ENCODE measurements at regions not wholly inside any gene's neighbourhood (a gene's known extent, or its start where the extent isn't known, plus 50 kb on each side); places are given as distances from the start of the nearest gene placed in this dataset.

DNA sequence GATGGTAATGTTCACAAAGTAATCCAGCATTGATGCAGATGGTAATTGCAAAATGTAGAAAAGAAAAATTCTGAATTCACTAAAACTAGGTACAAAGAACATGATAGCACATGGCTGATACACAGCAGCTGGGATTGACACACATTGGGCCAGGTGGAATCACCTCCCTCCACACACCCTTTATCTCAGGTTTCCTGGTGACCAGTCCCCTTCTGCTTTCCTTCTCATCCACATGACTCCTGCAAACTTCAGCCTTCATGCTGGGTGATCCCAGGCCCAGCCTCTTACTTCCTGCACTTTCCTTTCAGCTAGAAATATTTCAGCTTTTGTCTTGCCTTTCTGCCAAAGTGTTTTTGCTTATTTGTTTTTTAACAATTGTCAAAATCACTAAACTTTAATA, 246.9 kb downstream of the LNPK start:
- TF ChIP-seq, protein P1, sequence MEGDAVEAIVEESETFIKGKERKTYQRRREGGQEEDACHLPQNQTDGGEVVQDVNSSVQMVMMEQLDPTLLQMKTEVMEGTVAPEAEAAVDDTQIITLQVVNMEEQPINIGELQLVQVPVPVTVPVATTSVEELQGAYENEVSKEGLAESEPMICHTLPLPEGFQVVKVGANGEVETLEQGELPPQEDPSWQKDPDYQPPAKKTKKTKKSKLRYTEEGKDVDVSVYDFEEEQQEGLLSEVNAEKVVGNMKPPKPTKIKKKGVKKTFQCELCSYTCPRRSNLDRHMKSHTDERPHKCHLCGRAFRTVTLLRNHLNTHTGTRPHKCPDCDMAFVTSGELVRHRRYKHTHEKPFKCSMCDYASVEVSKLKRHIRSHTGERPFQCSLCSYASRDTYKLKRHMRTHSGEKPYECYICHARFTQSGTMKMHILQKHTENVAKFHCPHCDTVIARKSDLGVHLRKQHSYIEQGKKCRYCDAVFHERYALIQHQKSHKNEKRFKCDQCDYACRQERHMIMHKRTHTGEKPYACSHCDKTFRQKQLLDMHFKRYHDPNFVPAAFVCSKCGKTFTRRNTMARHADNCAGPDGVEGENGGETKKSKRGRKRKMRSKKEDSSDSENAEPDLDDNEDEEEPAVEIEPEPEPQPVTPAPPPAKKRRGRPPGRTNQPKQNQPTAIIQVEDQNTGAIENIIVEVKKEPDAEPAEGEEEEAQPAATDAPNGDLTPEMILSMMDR (IDR thresholded peaks at IDR 0.05; ENCODE audit: unreplicated experiment in 3 of 3): no peak
- H3K4me3 Mint-ChIP-seq: no peak overlapping the region
- no peak overlapping the region for H3K27ac Mint-ChIP-seq
- H3K4me1 Mint-ChIP-seq: no peaks in the 10 kb centered on the region
- peaks cover 3% of the 10 kb centered on the region for H3K36me3 Mint-ChIP-seq (ENCODE audit: low read depth)
- H3K27me3 Mint-ChIP-seq (ENCODE audit: low read depth): no peaks in the 10 kb centered on the region
- H3K9me3 Mint-ChIP-seq: peaks cover 4% of the 10 kb centered on the region

DNA sequence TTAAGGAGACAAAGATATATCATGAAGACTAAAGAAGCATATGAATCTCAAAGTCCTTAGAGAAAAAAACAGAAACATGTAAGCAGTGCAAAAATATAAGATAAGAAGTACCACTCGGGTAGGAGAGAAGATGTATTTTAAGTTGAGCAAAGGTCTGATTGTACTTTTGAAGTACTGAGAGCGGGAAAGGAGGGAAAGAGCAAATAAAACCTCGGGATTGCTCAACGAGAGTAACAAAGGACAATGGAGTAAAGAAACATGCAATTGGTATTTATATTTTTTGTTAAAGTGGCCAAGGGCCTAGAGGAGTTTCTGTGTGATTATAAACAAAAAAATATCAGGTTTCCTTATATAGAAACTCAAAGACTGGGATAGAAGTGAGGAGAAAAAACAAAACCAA, 251.9 kb downstream of the LNPK start:
- no peaks in the 10 kb centered on the region for H3K9me3 Mint-ChIP-seq
- no peak overlapping the region for H3K4me3 Mint-ChIP-seq

DNA sequence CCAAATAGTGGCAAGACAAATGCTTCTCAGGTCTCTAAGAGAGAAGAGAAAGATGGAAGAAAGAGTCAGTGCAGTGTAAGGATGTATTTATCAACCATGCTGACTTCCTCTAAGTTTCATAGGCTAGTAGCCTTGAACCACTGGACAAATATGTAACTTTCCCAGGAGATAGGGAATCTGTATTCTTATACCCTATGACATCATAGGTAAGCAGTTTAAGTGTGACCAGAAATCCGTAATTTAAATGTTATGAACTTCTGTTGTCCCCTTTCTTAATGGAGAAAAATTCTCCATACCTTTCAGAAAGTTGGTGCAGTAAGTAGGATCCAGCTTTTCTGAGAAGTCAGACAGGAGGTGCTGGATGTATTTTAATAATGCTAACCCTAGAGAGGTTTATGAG, 256.2 kb downstream of the LNPK start:
- Mint-ChIP-seq H3K36me3 (ENCODE audit: low read depth) (no peaks in the 10 kb centered on the region), H3K27me3 (ENCODE audit: low read depth) (no peaks in the 10 kb centered on the region), H3K27ac (no peak overlapping the region), H3K4me1 (peaks cover 12% of the 10 kb centered on the region), H3K9me3 (no peaks in the 10 kb centered on the region), H3K4me3 (no peak overlapping the region)
- TF ChIP-seq, protein P1 (IDR thresholded peaks at IDR 0.05; ENCODE audit: unreplicated experiment in 3 of 3): no peak

More for the DNA sequence above, 251.9 kb downstream of the LNPK start:
- H3K27ac Mint-ChIP-seq: no peak overlapping the region
- TF ChIP-seq, protein P1 (IDR thresholded peaks at IDR 0.05; ENCODE audit: unreplicated experiment in 3 of 3): no peak
- H3K36me3 Mint-ChIP-seq (ENCODE audit: low read depth): no peaks in the 10 kb centered on the region
- H3K4me1 Mint-ChIP-seq: no peaks in the 10 kb centered on the region
- H3K27me3 Mint-ChIP-seq (ENCODE audit: low read depth): no peaks in the 10 kb centered on the region

- H3K4me3 Mint-ChIP-seq: no peak overlapping the region
- H3K27ac Mint-ChIP-seq: no peak overlapping the region
- no peaks in the 10 kb centered on the region for H3K9me3 Mint-ChIP-seq
- TF ChIP-seq, protein P1 (IDR thresholded peaks at IDR 0.05; ENCODE audit: unreplicated experiment in 3 of 3): no peak
- no peaks in the 10 kb centered on the region for H3K27me3 Mint-ChIP-seq (ENCODE audit: low read depth)
- H3K4me1 Mint-ChIP-seq: peaks cover 12% of the 10 kb centered on the region
- no peaks in the 10 kb centered on the region for H3K36me3 Mint-ChIP-seq (ENCODE audit: low read depth)
These were observed 258.1 kb downstream of the LNPK start for GRCh38 chr2:175744000-175744399.

- peaks cover 4% of the 10 kb centered on the region for H3K27me3 Mint-ChIP-seq (ENCODE audit: low read depth)
- H3K4me1 Mint-ChIP-seq: peaks cover 12% of the 10 kb centered on the region
- H3K36me3 Mint-ChIP-seq (ENCODE audit: low read depth): no peaks in the 10 kb centered on the region
- no peak overlapping the region for H3K27ac Mint-ChIP-seq
- no peak overlapping the region for H3K4me3 Mint-ChIP-seq
- TF ChIP-seq, protein P1 (IDR thresholded peaks at IDR 0.05; ENCODE audit: unreplicated experiment in 3 of 3): no peak
- H3K9me3 Mint-ChIP-seq: no peaks in the 10 kb centered on the region
These were observed 259.1 kb downstream of the LNPK start for GRCh38 chr2:175743011-175743410.

- TF ChIP-seq, protein P1 (IDR thresholded peaks at IDR 0.05; ENCODE audit: unreplicated experiment in 3 of 3): no peak
- Mint-ChIP-seq H3K4me1 (peaks cover 12% of the 10 kb centered on the region), H3K27ac (no peak overlapping the region), H3K4me3 (no peak overlapping the region), H3K9me3 (no peaks in the 10 kb centered on the region), H3K27me3 (ENCODE audit: low read depth) (peaks cover 4% of the 10 kb centered on the region), H3K36me3 (ENCODE audit: low read depth) (no peaks in the 10 kb centered on the region)
These were observed 259.7 kb downstream of the LNPK start for GRCh38 chr2:175742367-175742766.

Data from nephron (organoid).